ENCODE measurements at regions not wholly inside any gene's neighbourhood (a gene's known extent, or its start where the extent isn't known, plus 50 kb on each side); places are given as distances from the start of the nearest gene placed in this dataset.

GRCh38 chr12:24133384-24133783 lies 183.9 kb upstream of the SOX5 start:
- no peak for TF ChIP-seq POLR2A (IDR thresholded peaks at IDR 0.05)
- no peak for TF ChIP-seq CTCF (IDR thresholded peaks at IDR 0.05)
